HepG2 (cell line): ENCODE measurements at regions not wholly inside any gene's neighbourhood (a gene's known extent, or its start where the extent isn't known, plus 50 kb on each side); places are given as distances from the start of the nearest gene placed in this dataset.

ENCODE experiments used
- ATAC-seq: fragments of 200-7000 bp; cut with Tn5 transposase; 3 replicates; pipeline ENCODE4 v1.9.1; 2020; ENCODE audit warnings: mild to moderate bottlenecking, moderate library complexity
- BruUV-seq: library from RNA; stranded (reverse); fragments of 400-500 nt; replicated peaks from 2 replicates; lab custom pipeline; 2021; lab: Mats Ljungman, UMichigan
- CTCF ChIA-PET: fragments of 300-600 bp; formaldehyde crosslinking; extraction: SDS; loops from one replicate; lab custom pipeline; 2021; ENCODE audit warnings: low total read pairs, inconsistent platforms, low intra/inter-chr PET ratio; lab: Yijun Ruan, JAX
- POLR2A ChIA-PET: fragments of 350-600 bp; sonication (Branson Sonifier 250); formaldehyde crosslinking; loops from one replicate; lab custom pipeline; 2020; ENCODE audit warnings: antibody characterized with exemption, inconsistent platforms; lab: Yijun Ruan, JAX
- DNase-seq: peaks from one replicate; pipeline ENCODE4 v3.0.0-alpha.2; 2015; ENCODE audit warnings: low spot score
- FAIRE-seq: peaks from 3 replicates; lab custom pipeline; 2011; peaks lifted over from hg19 to GRCh38; lab: Jason Lieb, UNC
- H2AFZ ChIP-seq: one replicate; pipeline ENCODE4 v1.6.1; 2011; ENCODE audit warnings: low read length, inconsistent platforms
- H3K27ac ChIP-seq: fragments of 300-600 bp; 3 replicates; pipeline ENCODE4 v1.8.0; 2011; ENCODE audit warnings: mixed run types, mild to moderate bottlenecking, mixed read lengths, low read length, inconsistent platforms; ENCODE audit not compliant: insufficient read depth; ENCODE audit errors: extremely low read length
- H3K27me3 ChIP-seq, 2 experiments: fragments of 200-600 bp in 1 of 2; 2 replicates in 1 of 2; 3 replicates in 1 of 2; pipeline versions ENCODE4 v1.6.0 to v1.8.0; 2011; ENCODE audit warnings: low read length in 2 of 2, mild to moderate bottlenecking in 2 of 2, moderate library complexity in 2 of 2, inconsistent platforms in 1 of 2; ENCODE audit not compliant: insufficient read depth in 2 of 2, control insufficient read depth in 1 of 2
- H3K36me3 ChIP-seq, 2 experiments: fragments of 200-600 bp in 1 of 2; replicated peaks in 1 of 2; 2 replicates in 1 of 2; 3 replicates in 1 of 2; pipeline versions ENCODE4 v1.5.1 to v1.8.0; 2011; ENCODE audit warnings: low read length in 2 of 2, inconsistent platforms in 1 of 2; ENCODE audit not compliant: insufficient read depth in 2 of 2, control insufficient read depth in 1 of 2
- H3K4me1 ChIP-seq: 2 replicates; pipeline ENCODE4 v1.5.1; 2012; ENCODE audit warnings: low read length, inconsistent platforms; ENCODE audit not compliant: insufficient read depth
- H3K4me2 ChIP-seq: 2 replicates; pipeline ENCODE4 v1.6.0; 2011; ENCODE audit warnings: low read depth, low read length, inconsistent platforms
- H3K4me3 ChIP-seq, 3 experiments: fragments of 200-600 bp in 1 of 3; sonication (generic), shearing (Covaris generic) in 1 of 3; replicated peaks in 1 of 3; 2 replicates each; pipeline ENCODE4 v1.5.1; 2011 to 2016; ENCODE audit warnings: low read length in 3 of 3, inconsistent platforms in 2 of 3, low read depth in 2 of 3, mild to moderate bottlenecking in 2 of 3, control low read depth in 1 of 3, mixed read lengths in 1 of 3; ENCODE audit not compliant: insufficient read depth in 1 of 3
- H3K79me2 ChIP-seq: one replicate; pipeline ENCODE4 v1.6.1; 2011; ENCODE audit warnings: low read length, inconsistent platforms; ENCODE audit not compliant: insufficient read depth
- H3K9ac ChIP-seq: 2 replicates; pipeline ENCODE4 v1.6.0; 2011; ENCODE audit warnings: mild to moderate bottlenecking, low read depth, low read length, inconsistent platforms; ENCODE audit not compliant: insufficient read depth
- H3K9me3 ChIP-seq: 2 replicates; pipeline ENCODE4 v1.5.1; 2012; ENCODE audit warnings: mild to moderate bottlenecking, low read length
- H4K20me1 ChIP-seq: 2 replicates; pipeline ENCODE4 v1.6.0; 2011; ENCODE audit warnings: inconsistent platforms, mild to moderate bottlenecking, low read length, moderate library complexity; ENCODE audit not compliant: insufficient read depth
- DPF2 ChIP-seq: sonication (generic); formaldehyde crosslinking; IDR thresholded peaks from 2 replicates; pipeline ENCODE4 v1.4.0; 2020; ENCODE audit warnings: mild to moderate bottlenecking, low read depth, missing genetic modification reagents, borderline replicate concordance
- GLI4 ChIP-seq: sonication (generic); formaldehyde crosslinking; IDR thresholded peaks from 2 replicates; pipeline ENCODE4 v1.5.1; 2020; ENCODE audit warnings: missing genetic modification reagents, mild to moderate bottlenecking, moderate library complexity, borderline replicate concordance
- HHEX ChIP-seq: IDR thresholded peaks from 2 replicates; pipeline ENCODE4 v1.6.1; 2016; ENCODE audit warnings: control low read depth
- TEAD3 ChIP-seq: optimal IDR thresholded peaks from 2 replicates; pipeline ENCODE3; 2016; ENCODE audit warnings: borderline replicate concordance
- ZBTB21 ChIP-seq: sonication (generic); formaldehyde crosslinking; IDR thresholded peaks from 2 replicates; pipeline ENCODE4 v1.4.0; 2020; ENCODE audit warnings: missing genetic modification reagents
- ZKSCAN1 ChIP-seq: fragments of 150-350 bp; IDR thresholded peaks from 2 replicates; pipeline ENCODE4 v1.6.1; 2014; ENCODE audit warnings: low read length
- ZKSCAN8 ChIP-seq: IDR thresholded peaks from 2 replicates; pipeline ENCODE4 v1.6.1; 2016; ENCODE audit warnings: borderline replicate concordance, missing genetic modification reagents, missing compliant biosample characterization
- ZNF781 ChIP-seq: sonication (generic); formaldehyde crosslinking; IDR thresholded peaks from 2 replicates; pipeline ENCODE4 v1.5.1; 2020; ENCODE audit warnings: borderline replicate concordance, mild to moderate bottlenecking, missing genetic modification reagents; ENCODE audit errors: not compliant biosample characterization
- WGBS: methylation state at CpG from one replicate; pipeline ENCODE4 v1.1.6; 2017; ENCODE audit warnings: low lambda C conversion rate; 5-methylcytosine and 5-hydroxymethylcytosine counted together
- in situ Hi-C: cut with HindIII; loops from 2 replicates; pipeline ENCODE4 v1.10.0; 2017; ENCODE audit warnings: low pct_unique_long_range_greater_than_20kb; ENCODE audit not compliant: extremely low pct_ligation_motif_present
- intact Hi-C: fragments of 100-400 bp; cut with micrococcal nuclease; formaldehyde crosslinking; loops from one replicate; pipeline ENCODE4 v1.10.0; 2022; ENCODE audit not compliant: unreplicated experiment
- TF ChIP-seq, protein P1 (sequence below): sonication (generic); formaldehyde crosslinking; IDR thresholded peaks from 2 replicates; pipeline ENCODE4 v1.8.0; 2022; ENCODE audit warnings: mild to moderate bottlenecking, missing genetic modification reagents
- TF ChIP-seq, protein P2 (sequence below): conservative IDR thresholded peaks from 2 replicates; pipeline ENCODE4 v1.6.1; 2018; ENCODE audit warnings: missing genetic modification reagents

- Histone ChIP-seq H3K27ac (no peak overlapping the region), H3K9ac (no peak overlapping the region), H3K79me2 (no peaks in the 10 kb centered on the region), H3K4me1 (no peaks in the 10 kb centered on the region), H3K4me3 (no peak overlapping the region), H3K27me3 (peaks cover 8 to 53% of the 10 kb centered on the region in 2 experiments), H3K36me3 (no peaks in the 10 kb centered on the region), H3K4me2 (no peak overlapping the region), H3K9me3 (no peaks in the 10 kb centered on the region), H2AFZ (no peak overlapping the region), H4K20me1 (0 out of 2 replicates have a peak, but pooled peaks cover 2% of the 10 kb centered on the region)
- 10% methylated on average over 2 of the region's 6 CpGs for WGBS
- DNase-seq (no peak), ATAC-seq (no peak), FAIRE-seq (no peak)
- in situ Hi-C loops, result no loop called here
- POLR2A ChIA-PET, result no interaction called here
- BruUV-seq, result no TSS peak
- TF ChIP-seq ZBTB21 (no peak), ZNF781 (no peak), GLI4 (CRISPR knock-in tag) (no peak), ZKSCAN8 (CRISPR knock-in tag) (no peak), HHEX (CRISPR knock-in tag) (no peak), ZKSCAN1 (no peak), DPF2 (CRISPR knock-in tag) (no peak), TEAD3 (CRISPR knock-in tag) (no peak)
- TF ChIP-seq, protein P1, sequence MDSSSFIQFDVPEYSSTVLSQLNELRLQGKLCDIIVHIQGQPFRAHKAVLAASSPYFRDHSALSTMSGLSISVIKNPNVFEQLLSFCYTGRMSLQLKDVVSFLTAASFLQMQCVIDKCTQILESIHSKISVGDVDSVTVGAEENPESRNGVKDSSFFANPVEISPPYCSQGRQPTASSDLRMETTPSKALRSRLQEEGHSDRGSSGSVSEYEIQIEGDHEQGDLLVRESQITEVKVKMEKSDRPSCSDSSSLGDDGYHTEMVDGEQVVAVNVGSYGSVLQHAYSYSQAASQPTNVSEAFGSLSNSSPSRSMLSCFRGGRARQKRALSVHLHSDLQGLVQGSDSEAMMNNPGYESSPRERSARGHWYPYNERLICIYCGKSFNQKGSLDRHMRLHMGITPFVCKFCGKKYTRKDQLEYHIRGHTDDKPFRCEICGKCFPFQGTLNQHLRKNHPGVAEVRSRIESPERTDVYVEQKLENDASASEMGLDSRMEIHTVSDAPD (CRISPR knock-in tag), result no peak
- TF ChIP-seq, protein P2, sequence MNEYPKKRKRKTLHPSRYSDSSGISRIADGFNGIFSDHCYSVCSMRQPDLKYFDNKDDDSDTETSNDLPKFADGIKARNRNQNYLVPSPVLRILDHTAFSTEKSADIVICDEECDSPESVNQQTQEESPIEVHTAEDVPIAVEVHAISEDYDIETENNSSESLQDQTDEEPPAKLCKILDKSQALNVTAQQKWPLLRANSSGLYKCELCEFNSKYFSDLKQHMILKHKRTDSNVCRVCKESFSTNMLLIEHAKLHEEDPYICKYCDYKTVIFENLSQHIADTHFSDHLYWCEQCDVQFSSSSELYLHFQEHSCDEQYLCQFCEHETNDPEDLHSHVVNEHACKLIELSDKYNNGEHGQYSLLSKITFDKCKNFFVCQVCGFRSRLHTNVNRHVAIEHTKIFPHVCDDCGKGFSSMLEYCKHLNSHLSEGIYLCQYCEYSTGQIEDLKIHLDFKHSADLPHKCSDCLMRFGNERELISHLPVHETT (CRISPR knock-in tag), result no peak
- intact Hi-C loops, result no loop called here
- CTCF ChIA-PET, result no interaction called here
Measured at GRCh38 chr1:201655243-201655642, 116.3 kb downstream of the NAV1 start.
